NCI-H2196 treated with DMSO at 0.1 percent for 48 hours (cell line): ENCODE measurements at regions not wholly inside any gene's neighbourhood (a gene's known extent, or its start where the extent isn't known, plus 50 kb on each side); places are given as distances from the start of the nearest gene placed in this dataset.
"Not testable (repeated sequence)": the region's sequence is repeated elsewhere in the genome, so short reads cannot be mapped to it uniquely, and the experiment has no call there.

Experiments used
- DNase-seq: peaks from one replicate; lab custom pipeline; 2025; ENCODE audit not compliant: unreplicated experiment; lab: John Stamatoyannopoulos, UW

DNA sequence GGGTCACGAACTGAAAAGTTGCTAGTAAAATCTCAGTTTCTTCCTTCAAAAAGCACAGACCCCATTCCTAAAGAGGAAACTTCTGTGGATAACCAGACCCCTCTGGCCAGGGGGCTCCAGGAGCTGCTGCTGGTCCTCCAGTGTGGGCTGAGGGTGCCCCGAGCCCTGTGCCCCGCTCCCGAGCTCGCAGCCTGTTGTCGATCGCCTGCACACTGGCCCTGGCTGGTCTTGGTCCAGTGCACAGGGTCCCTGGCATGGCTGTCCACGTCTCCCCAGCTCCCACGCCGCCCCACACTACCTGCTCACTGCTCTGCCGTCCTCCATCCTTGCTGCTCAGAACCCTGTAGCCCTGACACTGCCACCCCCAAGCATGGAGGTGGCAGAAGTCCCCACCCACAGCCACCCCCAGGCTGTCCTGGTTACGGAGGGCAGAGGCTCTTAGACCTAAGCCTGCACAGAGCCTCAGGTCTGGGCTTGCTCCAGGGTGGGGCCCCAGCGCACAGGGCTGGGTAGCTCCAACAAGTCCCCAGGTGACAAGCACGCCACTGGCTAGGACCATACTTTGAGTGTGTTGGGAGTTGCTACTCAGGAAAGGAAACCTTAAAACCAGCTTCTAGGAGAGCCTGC is 87.0 kb downstream of the PLXNA1 start:
- no peak for DNase-seq

DNA sequence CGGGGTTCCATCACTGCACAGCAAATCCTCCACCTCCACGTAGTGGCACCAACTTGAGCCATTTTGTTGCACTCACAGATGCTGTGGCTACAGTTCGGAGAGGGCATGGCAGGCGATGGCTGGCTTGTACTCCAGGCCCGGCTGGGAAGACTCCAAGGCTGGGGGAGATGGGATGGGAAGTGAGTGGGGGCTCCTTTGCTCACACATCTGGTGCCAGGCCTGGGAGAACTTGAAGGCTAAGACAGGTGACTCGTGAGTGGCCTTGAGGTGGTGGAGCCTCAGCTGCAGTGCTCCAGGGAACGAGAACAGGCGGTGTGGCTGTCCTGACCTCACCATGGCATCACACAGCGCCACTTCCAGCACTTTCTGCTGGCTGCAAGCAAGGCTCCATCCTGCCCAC is 87.9 kb downstream of the PLXNA1 start:
- DNase-seq: no peak

DNA sequence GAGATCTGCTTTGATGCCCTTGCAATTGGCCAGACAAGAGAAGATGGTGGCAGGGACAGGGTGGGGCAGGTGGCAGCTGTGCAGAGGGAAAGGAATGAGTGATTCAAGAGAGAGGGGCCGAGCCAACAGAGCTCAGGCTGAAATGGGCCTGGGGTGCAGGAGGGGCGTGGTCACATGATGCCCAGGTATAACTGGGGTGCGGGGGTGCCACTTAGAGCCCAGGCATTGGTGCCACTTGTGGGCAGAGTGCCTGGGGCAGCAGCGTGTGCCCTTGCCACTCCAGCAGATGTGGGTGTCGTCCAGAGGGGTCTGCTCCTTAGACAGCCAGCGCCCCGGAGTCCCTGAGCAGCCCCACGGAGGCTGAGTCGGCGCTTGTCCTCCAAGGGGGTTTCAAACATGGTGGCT is 88.7 kb downstream of the PLXNA1 start:
- DNase-seq: no peak

DNA sequence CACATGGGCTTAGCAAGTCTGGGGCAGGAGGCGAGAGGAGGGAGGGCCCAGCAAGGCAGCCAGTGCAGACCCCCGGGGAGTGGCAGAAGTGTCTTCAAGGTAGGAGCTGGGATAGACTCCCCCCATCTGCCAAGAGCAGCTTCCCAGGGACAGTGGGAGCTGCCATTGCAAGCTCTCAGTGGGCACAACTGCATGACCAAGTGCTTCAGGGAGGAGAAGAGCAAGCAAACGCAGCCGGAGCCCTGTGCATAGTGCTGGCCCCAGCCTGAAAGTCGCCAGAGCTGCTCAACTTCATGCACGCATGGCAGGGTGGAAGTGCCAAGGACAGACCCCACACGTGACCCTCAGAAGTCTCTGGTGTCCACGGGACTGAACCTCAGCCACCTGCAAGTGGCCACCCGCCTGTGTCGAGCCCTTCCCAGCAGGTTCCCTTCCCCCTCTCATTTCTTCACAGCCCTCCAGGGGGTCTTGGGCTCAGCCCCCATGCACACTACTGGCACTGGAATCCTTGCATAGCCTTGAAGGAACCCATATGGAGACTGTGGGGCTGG is 89.4 kb downstream of the PLXNA1 start:
- DNase-seq: no peak

DNA sequence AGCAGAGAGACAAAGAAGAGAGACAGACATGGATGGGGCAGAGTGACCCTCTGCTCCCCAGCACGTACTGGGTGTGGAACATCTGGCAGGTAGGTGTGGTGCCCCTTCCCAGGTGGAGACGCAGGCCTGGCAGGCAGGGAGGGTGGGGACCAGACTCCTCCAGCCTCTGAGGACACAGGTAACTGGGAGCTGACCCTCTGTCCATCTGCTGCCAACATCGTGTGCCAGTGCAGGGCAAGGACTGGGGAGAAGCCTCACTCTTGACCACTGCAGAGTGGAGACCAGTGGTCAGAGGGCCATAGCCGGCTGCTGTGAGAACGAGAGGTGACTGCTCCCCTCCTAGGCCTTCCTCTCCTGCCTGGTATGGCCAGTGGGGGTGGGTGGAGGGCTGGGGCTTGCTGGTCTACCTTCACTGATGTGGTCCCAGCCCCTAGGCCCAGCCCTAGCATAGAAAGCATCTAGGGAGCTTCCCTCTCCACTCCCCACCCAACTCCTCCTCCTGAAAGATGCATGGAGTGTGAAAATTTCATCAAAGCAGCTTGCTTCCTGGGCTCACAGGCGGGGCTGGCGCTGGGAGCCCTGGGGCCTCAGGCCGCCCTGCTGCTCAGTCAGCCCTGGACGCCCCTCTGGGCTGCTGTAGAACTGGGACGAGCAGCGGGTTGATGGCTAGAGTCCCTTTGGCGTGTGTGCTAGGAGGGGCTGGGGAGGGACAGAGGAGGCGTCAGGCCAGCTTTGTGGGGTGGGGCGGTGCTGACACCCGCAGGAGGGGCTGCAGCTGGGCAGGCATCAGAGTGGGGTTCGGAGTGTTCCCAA is 90.3 kb downstream of the PLXNA1 start:
- DNase-seq: no peak

DNA sequence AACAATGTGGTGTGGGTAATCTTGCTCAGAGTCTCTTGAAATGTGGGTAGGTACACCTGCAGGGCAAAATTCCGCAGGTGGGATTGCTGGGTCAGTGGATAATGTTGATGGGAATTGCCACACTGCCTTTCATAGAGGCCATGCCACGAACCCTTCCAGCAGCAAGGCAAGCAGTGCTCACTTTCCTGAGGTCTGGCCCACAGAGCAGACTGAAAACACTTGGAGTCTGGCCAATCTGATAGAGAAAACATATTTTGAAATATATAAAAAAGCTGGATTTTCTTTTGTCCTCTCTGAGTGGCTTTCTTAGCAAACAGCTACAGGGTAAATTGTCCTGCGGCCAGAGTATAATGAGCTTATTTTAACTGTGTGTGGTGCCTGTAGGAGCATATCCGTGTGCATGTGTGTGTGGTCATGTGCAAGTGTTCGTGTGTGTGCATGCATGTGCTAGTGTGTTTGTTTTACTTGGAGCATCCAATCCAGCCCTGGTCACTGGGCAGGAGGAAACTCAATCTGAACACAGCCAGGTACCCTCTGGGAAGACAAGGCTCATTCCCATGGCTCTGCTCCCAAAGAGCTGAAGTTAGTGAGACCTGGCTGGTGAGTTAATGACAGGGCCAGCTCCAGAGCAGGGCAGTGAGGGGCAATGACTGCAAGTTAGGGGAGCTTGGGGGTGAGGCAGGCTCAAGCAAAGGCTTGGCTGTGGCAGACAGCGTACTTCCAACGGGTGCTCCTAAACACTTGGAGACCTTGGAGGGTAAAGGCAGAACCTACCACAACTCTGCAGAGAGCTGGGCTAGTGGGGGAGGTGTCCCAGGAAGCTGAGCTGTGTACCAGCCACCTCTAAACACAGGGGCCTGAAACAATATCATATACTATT is 91.3 kb downstream of the PLXNA1 start:
- DNase-seq: peak; percentile 34

DNA sequence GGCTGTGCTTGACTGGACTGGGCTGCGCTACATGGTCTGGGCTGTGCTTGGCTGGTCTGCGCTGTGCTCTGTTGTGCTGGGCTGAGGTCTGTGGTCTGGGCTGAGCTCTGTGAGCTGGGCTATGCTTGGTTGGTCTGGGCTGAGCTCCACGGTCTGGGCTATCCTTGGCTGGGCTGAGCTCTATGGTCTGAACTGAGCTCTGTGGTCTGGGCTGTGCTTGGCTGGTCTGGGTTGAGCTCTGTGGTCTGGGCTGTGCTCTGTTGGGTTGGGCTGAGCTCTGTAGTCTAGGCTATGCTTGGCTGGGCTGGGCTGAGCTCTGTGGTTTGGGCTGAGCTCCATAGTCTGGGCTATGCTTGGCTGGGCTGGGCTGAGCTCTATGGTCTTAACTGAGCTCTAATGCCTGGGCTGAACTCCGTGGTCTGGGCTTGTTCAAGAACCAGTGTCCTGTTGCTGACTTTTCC is 92.0 kb downstream of the PLXNA1 start:
- peak; percentile 11 for DNase-seq

DNA sequence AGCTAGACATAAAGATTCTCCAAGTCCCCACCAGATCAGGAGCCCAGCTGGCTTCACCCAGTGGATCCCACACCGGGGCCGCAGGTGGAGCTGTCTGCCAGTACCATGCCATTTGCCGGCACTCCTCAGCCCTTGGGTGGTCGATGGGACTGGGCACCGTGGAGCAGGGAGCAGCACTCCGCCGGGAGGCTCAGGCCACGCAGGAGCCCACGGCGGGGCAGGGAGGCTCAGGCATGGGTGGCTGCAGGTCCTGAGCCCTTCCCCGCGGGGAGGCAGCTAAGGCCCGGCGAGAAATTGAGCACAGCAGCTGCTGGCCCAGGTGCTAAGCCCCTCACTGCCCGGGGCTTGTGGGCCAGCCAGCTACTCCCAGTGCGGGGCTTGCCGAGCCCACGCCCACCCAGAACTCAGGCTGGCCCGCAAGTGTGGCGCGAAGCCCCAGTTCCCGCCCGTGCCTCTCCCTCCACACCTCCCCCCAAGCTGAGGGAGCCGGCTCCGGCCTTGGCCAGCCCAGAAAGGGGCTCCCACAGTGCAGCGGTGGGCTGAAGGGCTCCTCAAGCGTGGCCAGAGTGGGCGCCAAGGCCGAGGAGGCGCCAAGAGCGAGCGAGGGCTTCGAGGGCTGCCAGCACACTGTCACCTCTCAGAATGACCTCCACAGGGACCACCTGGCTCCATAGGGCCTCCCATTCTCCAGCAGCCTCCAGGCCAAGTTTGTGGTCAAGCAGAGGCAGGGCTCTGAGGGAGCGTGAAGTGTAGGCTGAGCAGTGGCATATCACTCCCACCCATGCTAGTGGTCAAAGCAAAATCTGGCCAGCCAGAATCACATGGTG is 93.5 kb downstream of the PLXNA1 start:
- DNase-seq: not testable (repeated sequence)

DNA sequence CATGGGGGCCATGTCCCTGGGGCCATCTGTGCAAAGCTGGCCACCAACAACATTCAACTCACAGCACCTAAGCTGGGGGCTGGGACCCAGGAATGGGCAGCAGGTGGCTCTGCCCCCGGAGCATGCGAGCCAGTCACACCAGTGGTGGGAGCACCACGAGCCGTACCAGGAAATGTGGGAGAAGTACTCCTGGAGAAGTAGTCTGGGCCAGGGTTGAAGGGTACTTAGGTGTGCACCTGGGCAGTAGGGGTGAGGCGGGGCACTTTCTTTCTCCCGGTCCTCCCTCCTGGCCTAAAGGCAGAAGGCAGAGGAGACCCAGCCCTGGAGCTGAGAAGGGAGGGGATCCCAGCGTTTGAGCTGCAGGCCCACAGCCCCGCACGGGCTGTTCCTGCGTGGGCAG is 94.2 kb downstream of the PLXNA1 start:
- no peak for DNase-seq

DNA sequence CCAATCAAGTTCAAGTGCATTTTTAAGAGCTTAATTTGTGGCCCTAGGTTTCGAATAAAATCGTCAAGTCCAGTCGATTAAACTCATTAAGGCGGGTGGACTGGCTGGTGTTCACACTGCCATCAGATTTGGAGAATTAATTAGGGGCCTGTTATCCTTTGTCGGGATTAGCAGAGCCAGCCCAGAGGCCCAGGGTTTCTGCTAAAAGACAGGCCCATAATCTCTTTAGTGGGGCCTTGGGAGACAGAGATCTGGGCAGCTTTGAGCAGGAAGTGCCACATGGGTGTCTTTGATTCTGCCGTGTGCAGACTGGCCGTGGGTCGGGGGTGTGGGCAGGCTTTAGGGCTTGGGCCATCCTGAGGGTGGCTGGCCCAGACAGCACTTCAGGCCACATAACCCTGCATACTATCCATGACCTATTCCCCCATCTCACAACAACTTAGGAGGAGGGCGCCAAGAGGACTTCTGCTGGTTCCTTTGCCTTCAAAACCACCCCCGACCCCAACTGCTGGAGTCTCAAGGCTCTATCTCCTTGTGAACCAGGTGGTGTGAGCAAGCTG is 94.7 kb downstream of the PLXNA1 start:
- no peak for DNase-seq

DNA sequence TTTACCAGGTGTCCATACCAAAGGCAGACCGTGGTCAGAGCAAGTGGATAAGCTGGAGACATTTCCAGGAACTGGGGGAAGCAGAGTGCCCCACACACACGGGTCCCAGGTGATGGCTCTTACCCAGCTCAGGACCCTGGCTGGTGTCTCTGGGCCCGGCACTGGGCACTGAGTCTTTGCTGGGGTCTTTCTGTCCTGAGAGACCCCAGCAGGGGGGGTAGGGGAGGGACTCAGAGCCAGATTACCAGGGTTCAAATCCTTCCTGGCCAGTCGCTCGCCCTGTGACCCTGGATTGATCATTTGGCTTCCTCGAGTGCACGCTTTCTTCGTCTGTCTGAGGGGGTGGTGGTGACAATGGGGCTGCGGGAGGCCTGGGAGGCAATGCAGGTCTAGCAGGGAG is 95.7 kb downstream of the PLXNA1 start:
- no peak for DNase-seq

DNA sequence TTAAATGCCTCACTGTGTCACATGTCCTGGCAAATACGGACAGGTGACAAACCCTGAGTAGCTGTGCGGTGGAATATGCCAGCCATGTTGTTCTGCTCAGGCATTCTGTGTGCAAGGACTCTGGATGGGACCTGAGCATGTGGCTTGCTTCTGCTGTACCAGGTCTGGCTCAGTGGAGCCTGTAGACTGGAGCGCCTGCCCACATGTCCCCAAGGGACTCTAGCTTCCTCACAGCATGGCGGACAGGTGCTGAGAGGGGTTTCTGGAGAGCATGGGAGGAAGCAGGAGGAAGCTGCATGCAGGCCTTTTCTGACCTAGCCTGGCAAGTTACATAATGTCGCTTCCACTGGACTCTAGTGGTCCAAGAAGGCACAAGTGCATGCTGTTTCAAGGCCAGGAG is 96.3 kb downstream of the PLXNA1 start:
- DNase-seq: no peak

DNA sequence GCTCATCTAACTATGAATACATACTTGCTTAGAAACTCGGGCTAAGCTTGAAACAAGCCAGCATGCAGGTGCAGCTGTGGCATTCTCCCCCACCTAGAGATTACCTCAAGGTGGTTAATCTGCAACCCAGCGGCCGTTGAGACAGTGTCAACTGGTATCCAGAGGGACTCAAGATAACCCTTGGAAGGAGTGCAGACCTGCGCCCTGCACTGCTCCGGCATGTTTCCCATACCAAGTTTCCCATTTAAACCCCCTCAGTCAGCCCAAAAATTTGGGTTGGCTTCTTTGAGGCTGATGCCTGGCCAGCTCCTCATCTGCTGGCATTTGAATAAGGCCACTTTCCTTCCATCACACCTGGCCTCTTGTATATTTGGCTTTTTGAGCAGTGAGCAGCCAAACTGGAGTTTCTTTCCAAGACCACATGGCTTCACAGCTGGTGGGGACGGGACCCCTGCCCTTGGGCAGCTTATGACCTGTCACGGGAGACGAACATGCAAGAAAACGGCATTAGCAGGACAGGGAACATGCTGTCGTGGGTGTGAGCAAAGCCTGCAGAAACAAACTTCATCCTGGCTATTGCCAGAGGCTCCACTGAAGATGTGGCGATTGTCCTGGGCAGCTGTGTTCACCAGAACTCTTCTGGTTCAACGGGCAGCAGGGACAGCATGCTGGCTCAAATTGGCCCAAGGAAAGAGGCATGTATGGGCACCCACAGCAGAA is 98.2 kb downstream of the PLXNA1 start:
- no peak for DNase-seq

DNA sequence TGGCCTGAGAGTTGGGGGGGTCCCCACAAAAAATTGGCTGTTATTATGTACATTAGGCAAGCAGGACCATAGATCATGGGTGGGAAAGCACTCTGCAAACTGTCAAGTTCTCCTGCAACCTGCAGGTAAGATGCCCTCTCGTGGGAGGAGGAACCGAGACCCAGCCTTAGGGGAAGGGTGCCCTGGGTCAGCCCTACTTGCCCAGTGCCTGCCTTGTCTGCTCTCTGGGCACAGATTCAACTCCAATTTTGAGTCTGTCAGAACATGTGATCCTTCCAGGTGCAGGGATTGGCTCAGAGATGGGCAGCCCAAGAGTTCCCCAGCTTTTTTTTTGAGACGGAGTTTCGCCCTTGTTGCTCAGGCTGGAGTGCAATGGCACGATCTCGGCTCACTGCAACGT is 99.2 kb downstream of the PLXNA1 start:
- no peak for DNase-seq

DNA sequence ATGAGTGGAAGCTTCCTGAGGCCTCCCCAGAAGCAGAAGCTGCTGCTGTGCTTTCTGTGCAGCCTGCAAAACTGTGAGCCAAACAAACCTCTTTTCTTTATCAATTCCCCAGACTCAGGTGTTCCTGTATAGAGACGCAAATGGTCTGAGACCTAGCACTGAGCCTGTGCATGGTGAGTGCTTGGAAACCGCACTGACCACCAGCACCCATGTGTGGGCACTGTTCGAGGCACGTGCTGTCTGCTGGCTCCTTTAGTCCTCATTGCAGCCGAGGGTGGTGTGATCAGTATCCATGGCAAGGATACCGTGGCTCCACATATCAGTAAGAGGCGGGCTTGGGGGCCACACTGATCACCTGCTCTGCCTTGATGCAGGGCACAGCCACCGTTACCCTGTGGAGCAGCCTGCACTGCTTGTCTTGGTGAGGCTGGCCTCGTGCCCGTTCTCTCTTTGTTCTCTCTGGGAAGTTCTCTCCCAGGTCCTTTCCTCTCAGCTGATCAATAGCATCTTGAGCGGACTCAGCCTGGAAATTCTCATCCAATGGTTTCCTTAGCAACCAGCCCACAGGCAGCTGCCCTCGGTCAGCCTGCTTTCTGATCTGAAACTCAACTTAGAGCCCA is 101.0 kb downstream of the PLXNA1 start:
- DNase-seq: no peak

DNA sequence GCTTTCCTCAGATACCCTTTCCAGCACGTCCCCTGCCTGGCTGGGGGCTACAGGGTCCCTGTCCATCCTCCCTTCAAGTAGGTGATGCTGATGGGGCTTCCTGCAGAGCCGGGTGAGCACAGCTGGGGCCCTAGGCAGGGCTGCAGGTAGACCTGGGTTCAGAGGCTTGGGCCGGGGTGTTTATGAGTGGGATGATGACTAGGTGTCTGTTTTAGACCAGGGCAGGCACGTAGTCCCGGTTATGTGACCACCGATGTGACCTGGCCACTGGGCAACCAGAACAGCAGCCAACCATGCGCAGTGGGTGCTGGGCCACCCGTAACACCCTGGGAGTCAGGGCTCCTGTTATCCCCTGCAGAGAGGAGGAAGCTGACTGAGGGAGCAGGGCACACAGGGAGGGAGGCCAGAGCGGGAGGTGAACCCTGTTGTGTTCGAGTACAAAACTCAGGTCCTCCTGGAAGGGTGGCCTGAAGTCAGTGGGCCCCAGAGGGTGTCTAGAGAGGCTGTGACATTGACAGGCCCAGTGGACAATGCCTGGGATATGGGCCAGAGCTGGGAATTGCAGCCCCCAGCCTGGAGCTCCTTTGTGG is 101.6 kb downstream of the PLXNA1 start:
- no peak for DNase-seq

DNA sequence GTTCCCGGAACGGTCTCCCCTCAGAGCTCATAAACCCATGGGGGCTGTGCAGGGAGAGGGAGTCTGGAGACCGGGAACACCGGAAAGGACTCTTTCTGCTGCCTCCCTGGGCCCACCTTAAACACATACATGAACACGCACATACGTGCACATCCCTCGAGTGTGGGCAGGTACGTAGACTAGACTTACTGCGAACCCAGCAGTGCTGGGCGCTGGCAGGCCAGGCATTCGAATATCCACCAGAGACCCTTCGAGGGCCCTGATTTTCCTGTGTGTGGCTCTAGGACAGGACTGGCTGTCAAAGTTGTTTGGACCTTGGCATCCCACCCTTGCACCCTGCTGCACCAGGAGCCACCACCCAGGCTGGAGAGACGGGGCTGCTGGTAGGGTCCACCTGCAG is 102.7 kb downstream of the PLXNA1 start:
- no peak for DNase-seq

DNA sequence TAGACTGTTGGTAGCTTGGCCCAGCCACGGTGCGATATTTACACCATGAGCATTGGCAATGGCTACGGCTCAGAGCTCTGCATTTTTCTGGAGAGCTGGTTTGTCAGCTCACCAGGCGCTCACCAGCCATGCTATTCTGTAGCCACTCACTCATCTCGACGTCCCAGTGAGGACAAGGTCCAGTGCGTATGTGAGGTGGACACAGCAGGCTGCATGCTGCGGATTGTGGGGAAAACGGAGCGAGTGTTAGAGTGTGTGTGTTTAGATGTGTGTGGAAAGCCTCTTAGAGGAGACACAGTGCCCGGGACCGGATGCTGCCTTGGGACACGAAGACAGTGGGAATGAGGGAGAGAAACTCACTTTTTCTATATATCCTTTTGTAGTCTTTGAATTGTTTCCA is 103.7 kb downstream of the PLXNA1 start:
- DNase-seq: not testable (repeated sequence)

DNA sequence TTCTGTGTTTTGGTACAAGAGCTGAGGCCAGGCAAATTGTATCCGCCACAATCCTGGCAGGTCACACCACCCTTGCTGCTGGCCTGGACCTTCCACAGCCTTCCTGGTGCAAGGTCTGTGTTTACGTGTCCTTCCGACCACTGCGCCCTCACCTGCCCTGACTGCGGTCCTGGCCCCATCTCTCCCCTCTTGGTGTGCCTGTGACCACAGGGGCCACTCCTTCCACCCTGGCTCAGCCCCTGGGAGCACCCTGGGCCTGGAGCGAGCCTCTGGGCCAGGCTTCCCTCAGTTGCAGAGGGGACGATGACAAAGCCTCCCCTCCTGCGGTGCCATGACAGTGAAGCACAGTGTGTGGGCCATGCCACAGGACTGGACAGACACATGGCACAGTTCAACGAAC is 104.5 kb downstream of the PLXNA1 start:
- no peak for DNase-seq
